ENCODE measurements at regions not wholly inside any gene's neighbourhood (a gene's known extent, or its start where the extent isn't known, plus 50 kb on each side); places are given as distances from the start of the nearest gene placed in this dataset.

DNA sequence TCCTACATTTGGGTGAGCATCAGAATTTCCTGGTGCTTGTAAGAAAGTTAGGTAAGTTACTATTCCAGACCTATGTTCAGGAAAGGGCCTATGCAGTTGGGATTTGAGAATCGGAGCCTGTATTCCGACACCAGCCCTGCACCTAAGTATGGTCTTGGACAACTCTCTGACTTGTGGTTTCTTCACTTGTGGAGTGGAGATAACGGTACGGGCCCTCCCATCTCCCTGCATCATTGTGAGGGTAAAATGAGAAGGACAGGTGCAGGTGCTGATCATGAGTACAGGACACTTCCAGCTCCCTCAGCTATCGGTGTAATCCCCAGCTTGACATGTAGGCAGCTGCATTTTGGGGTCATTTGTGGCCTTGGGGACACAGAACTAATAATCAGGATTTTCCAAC, 138.3 kb upstream of the NAMPT start:
- TF ChIP-seq, protein P1, sequence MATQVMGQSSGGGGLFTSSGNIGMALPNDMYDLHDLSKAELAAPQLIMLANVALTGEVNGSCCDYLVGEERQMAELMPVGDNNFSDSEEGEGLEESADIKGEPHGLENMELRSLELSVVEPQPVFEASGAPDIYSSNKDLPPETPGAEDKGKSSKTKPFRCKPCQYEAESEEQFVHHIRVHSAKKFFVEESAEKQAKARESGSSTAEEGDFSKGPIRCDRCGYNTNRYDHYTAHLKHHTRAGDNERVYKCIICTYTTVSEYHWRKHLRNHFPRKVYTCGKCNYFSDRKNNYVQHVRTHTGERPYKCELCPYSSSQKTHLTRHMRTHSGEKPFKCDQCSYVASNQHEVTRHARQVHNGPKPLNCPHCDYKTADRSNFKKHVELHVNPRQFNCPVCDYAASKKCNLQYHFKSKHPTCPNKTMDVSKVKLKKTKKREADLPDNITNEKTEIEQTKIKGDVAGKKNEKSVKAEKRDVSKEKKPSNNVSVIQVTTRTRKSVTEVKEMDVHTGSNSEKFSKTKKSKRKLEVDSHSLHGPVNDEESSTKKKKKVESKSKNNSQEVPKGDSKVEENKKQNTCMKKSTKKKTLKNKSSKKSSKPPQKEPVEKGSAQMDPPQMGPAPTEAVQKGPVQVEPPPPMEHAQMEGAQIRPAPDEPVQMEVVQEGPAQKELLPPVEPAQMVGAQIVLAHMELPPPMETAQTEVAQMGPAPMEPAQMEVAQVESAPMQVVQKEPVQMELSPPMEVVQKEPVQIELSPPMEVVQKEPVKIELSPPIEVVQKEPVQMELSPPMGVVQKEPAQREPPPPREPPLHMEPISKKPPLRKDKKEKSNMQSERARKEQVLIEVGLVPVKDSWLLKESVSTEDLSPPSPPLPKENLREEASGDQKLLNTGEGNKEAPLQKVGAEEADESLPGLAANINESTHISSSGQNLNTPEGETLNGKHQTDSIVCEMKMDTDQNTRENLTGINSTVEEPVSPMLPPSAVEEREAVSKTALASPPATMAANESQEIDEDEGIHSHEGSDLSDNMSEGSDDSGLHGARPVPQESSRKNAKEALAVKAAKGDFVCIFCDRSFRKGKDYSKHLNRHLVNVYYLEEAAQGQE (IDR thresholded peaks at IDR 0.05; ENCODE audit: low read depth), result no peak
- TF ChIP-seq, protein P2, sequence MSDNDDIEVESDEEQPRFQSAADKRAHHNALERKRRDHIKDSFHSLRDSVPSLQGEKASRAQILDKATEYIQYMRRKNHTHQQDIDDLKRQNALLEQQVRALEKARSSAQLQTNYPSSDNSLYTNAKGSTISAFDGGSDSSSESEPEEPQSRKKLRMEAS (IDR thresholded peaks at IDR 0.05), result no peak
- TF ChIP-seq TCF12 (IDR thresholded peaks at IDR 0.05; ENCODE audit: low read depth) (no peak), TAF1 (IDR thresholded peaks at IDR 0.05; ENCODE audit: low read depth) (no peak), CREB1 (IDR thresholded peaks at IDR 0.05; ENCODE audit: low read depth) (no peak)
